ENCODE measurements at regions not wholly inside any gene's neighbourhood (a gene's known extent, or its start where the extent isn't known, plus 50 kb on each side); places are given as distances from the start of the nearest gene placed in this dataset.

DNA sequence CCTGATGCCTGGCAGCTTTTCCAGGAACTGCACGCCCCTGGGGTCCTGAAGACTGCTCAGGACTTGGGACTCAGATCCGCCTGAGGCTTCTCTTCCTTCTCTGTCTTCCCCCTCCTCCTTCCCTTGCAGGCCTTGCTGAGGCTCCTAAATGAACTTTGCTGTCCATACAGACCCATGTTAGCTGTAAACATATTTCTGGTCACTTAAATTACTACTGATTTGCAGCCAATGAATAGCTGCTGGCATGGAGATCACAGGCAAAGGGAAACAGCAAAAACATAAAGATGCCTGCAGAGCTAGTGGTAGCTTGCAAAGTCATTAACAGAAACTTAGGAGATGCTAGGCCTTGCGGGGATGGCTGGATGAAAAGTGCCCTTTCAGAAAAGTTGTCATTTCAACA is 261.9 kb downstream of the GADD45G start:
- H3K4me1 Mint-ChIP-seq, result no peaks in the 10 kb centered on the region
- DNase-seq (ENCODE audit: low spot score in 2 of 2) (no peak), ATAC-seq (no peak)
- H3K36me3 Mint-ChIP-seq, result no peaks in the 10 kb centered on the region
- H3K9me3 Mint-ChIP-seq, result no peaks in the 10 kb centered on the region
- H3K27ac Mint-ChIP-seq, result no peak overlapping the region
- H3K4me3 Mint-ChIP-seq, result no peak overlapping the region

DNA sequence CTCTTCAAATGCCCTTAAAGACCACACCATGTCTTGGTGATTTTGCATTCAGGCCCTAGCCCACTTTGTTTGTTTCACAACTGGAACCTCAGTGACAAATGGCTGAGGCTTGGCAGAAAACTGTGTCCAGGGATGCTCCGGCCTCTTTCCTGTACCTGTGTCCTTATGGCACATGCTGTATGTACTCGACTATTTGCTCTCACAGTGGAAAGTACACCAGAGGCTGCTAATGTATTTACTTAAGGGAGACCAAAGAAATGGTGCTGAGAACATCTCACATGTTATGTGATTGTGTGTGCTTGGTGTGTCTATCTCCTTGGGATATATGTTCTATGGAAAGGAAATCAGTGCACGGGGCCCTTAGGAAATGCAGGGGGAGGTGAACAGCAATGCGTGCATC is 263.3 kb downstream of the GADD45G start:
- Mint-ChIP-seq H3K36me3 (no peaks in the 10 kb centered on the region), H3K4me3 (no peak overlapping the region), H3K9me3 (no peaks in the 10 kb centered on the region), H3K4me1 (no peaks in the 10 kb centered on the region), H3K27ac (no peak overlapping the region)
- no peak for ATAC-seq
- DNase-seq (ENCODE audit: low spot score in 2 of 2), result no peak

DNA sequence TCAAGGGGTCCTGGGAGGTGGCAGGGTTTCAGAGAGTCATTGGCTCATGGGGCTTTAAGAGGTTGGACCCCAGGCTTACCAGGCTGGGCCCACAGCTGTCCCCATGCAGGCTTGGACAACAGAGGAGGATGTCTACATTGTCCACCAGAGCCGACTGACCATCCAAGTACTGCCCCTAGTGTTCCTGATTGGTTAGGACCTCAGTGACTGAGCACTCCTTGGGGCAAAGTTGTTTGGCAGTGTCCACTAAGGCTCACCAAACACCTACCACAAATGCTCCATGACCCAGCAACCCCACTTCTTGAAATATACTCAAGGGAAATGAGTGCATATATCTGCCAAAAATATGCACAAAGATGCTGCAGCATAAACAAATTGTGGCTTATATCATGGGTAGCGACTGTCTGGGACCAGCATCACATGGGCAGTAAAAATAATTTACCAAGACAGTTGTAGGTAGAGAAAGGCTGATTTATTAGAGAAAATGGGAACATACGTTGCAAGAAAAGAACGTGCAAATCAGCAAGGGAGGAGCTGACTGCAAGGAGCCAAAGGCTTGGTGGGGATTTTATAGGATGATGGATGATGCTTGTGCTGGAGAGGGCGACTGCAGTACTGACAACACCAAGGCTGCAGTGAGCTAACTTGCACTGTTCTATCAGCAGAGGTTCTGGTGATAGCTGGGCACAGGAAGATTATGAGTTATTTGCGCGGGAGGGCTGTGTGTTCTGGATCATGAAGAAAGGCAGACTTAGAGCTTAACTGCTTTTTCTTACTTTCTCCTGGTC is 265.2 kb downstream of the GADD45G start:
- no peak for ATAC-seq
- Mint-ChIP-seq H3K36me3 (no peaks in the 10 kb centered on the region), H3K4me3 (no peak overlapping the region), H3K27ac (no peak overlapping the region), H3K4me1 (no peaks in the 10 kb centered on the region), H3K9me3 (no peaks in the 10 kb centered on the region)
- DNase-seq (ENCODE audit: low spot score in 2 of 2), result no peak

DNA sequence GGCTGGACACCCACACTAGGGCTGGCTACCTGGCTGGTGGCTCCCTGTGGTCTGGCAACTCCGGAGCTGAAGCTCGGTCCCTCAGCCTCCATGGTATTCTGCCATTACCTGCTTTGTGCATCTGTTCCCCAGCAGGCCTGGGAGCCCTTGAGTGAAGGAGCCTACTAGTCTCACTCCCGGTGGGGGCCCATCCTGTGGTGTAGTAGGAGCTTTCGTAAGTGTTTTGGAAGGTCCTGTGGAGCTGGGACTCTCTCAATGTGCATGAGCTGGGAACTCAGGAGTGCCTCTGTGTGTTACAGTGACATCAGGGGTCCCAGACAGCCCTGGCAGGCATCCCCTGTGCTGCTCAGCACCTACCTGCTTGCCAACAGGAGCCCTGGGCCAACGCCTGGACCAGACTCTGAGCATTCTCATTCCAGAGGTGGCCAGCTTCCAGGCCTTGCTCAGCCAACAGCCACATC is 267.1 kb downstream of the GADD45G start:
- Mint-ChIP-seq H3K4me3 (no peak overlapping the region), H3K4me1 (no peaks in the 10 kb centered on the region), H3K36me3 (no peaks in the 10 kb centered on the region), H3K9me3 (no peaks in the 10 kb centered on the region), H3K27ac (no peak overlapping the region)
- no peak for ATAC-seq
- no peak for DNase-seq (ENCODE audit: low spot score in 2 of 2)

DNA sequence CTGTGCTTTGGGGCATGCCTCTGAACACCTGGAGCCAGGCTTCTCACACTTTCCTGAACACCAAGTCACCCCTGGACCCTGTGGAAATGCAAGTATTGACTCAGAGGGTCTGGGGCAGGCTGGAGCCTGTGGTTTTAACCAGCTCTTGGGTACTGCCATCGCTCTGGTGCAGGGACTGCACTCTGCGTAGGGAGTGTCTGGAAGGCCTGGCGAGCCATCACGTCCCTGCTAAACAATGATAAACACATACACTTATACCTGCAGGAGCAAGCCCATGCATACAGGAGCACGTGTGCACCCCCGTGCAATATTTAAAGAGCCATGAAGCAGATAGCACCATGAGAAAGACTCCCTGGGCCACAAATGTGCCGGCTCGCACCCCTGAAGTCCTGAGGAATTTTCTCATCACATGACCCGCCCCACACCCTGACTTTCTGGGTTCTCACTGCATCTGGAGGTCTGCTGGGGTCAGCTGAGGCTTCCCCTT is 267.7 kb downstream of the GADD45G start:
- H3K4me1 Mint-ChIP-seq, result no peaks in the 10 kb centered on the region
- H3K36me3 Mint-ChIP-seq, result no peaks in the 10 kb centered on the region
- H3K4me3 Mint-ChIP-seq, result no peak overlapping the region
- H3K27ac Mint-ChIP-seq, result no peak overlapping the region
- DNase-seq (ENCODE audit: low spot score in 2 of 2) (no peak), ATAC-seq (no peak)
- no peaks in the 10 kb centered on the region for H3K9me3 Mint-ChIP-seq

DNA sequence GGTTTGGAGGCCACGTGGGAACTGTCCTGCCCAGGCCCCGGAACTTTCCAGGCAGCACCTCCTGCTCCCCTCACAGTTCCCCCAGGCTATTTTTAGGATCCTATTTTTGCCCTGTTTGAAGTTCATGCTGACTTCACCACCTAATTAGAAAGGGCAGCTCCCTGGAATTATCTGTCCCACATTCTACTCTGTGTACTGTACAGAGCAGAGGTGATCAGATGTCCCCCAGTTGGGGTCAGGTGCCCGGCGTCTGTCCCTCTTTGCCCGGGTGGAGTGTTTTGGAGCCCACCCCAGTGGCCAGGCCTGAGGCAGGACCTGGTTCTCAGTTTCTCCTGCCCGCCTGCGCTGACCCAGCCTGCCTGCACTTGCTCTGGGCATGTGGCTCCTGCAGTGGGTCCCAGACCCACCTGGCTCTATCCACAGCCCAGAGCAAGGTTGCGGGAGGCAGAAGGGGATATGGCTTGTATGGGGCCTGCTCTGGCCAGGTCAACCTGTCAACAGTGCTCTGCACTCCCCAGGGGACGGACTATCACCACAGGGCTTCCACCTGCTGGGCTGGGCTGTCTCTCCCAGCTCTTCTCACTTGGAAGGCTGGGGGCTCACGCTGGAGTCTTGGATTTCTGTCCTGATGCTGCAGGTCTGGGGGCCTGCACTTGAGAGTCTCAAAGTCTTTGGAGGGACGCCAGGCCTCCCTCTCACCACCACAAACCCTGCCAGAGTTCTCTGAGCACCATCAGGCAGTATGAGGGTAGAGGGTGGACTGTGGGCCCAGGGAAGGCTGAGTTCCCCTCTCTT is 268.3 kb downstream of the GADD45G start:
- no peak for ATAC-seq
- no peak overlapping the region for H3K27ac Mint-ChIP-seq
- no peaks in the 10 kb centered on the region for H3K36me3 Mint-ChIP-seq
- no peaks in the 10 kb centered on the region for H3K4me1 Mint-ChIP-seq
- H3K9me3 Mint-ChIP-seq, result no peaks in the 10 kb centered on the region
- no peak overlapping the region for H3K4me3 Mint-ChIP-seq
- no peak for DNase-seq (ENCODE audit: low spot score in 2 of 2)

DNA sequence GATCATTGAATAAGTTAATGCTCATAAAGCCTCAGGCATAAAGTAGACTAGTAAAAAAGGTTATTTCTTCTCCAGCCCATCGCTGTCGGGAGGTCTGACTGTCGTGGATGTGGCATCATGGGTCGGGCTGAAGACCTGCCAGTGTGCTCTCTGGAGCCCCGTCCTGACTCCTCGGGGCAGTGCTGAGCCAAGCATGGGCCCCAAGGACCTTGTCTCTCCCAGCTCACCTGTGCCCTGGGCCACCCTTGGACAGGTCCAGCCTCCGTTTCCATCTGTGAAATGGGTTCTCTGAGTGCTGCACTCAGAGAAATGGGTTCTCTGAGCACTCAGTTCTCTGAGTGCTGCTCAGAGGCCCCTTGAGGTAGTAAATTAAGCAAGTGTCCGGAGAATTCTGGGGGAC is 269.0 kb downstream of the GADD45G start:
- no peak for ATAC-seq
- Mint-ChIP-seq H3K36me3 (no peaks in the 10 kb centered on the region), H3K4me3 (no peak overlapping the region), H3K9me3 (no peaks in the 10 kb centered on the region), H3K27ac (peak overlapping the region; percentile 23), H3K4me1 (no peaks in the 10 kb centered on the region)
- no peak for DNase-seq (ENCODE audit: low spot score in 2 of 2)

DNA sequence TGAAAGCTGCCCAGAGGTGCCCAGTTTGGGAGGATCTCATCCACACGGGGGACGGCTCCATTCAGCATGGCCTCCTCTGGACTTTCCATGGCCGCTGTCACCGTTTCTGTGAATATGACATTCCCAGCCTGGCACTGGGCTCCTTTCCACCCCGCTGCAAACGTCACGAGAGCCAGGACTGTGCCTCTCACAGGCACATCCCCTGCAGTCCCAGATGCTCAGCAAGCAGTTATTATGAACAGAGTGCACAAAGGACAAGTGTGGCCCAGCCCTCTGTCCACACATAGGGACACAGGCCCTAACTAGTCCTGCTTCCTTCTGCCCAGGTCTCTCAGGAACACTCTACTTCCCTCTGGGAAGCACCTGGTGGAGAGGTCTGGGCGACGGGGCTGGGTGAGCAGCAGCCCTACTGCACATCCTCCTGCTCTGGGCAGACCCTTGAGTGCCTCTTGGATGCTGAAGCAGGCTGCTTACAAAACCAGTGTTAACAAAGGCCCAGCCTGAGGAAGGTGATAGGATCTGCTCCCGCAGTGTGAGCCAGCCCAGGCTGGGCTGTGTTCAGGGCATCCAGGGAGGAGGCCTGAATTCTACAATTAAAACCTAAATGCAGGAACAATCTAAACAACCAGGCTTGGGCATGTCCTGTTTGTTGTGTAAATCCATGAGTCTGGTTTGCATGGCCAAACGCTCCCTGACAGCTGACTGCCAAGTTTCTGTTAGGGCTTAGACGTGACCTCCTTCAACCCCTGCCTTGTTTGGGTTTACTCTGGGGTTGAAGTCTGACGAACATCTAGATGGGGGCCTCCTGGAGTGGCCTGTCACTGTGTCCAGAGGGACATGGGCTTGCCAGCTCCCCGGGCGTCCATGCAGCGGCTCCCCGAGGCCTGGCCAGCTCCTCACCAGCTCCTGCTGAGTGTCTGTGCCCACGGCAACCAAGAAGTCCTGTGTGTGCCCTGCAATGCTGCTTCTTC is 269.8 kb downstream of the GADD45G start:
- Mint-ChIP-seq H3K9me3 (no peaks in the 10 kb centered on the region), H3K4me1 (no peaks in the 10 kb centered on the region), H3K36me3 (no peaks in the 10 kb centered on the region), H3K27ac (peak overlapping the region; percentile 23), H3K4me3 (no peak overlapping the region)
- no peak for ATAC-seq
- DNase-seq (ENCODE audit: low spot score in 2 of 2), result no peak

DNA sequence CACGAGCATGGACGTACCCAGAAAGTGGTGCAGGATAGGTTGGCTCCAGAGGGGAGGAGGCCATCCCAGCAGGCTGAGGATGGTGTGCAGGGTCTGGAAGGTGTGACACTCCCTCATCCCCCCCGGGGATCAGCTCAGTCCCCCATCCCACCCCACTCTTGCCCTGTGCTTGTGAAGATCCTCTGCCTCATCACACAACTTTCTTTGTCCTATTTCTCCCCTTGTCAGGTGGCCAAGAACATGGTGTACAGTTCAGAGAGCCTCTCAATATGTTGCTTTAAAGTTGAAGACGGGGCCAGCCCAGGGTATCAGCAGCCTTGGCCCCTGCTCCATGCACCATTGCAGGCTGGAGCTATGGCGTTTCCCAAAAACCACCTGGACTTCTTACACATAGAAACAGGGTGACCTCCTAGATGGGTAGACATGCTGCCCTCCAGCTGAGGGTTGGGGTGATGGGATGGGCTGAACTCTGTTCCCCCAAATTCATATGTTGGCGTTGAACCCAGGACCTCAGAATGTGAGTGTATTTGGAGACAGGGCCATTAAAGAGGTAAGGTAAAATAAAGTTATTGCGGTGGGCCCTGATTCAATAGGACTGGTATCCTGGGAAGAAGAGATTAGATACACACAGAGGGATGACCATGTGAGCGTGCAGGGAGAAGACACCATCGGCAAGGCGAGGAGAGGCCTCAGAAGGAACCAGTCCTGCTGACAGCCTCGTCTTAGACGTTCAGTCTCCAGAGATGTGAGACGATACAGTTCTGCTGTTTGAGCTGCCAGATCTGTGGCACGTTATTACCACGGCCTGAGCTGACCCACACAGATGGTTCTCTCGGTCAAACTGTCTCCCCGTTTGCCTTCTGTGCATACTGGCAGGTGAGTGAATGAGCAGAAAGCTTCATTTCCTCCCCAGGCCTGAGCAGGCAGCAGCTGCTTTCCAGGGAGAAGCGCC is 272.5 kb downstream of the GADD45G start:
- ATAC-seq, result no peak

DNA sequence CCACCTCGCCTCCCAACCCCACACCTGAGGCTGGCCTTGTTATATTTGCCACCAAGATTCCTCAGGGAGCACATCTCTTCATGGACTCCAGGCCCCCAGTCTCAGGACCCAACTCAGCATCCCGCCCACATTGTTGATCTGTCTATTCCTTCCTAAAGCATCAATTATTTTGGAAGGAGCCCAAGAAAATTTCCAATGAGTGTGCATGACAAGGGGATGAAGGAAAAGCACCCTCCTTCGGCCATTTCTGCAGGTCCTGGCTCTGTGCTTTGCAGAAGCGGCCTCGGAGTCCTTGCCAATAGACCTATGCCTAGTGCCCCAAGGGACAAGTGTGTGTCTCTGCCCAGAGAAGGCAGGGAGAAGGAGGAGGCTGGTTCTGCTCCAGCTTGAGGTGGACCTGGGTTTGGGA is 273.2 kb downstream of the GADD45G start:
- H3K9me3 Mint-ChIP-seq, result no peaks in the 10 kb centered on the region

More for the DNA sequence above, 272.5 kb downstream of the GADD45G start:
- H3K4me1 Mint-ChIP-seq, result no peaks in the 10 kb centered on the region
- no peaks in the 10 kb centered on the region for H3K36me3 Mint-ChIP-seq
- H3K27ac Mint-ChIP-seq, result no peak overlapping the region
- no peaks in the 10 kb centered on the region for H3K9me3 Mint-ChIP-seq
- DNase-seq (ENCODE audit: low spot score in 2 of 2), result no peak
- no peak overlapping the region for H3K4me3 Mint-ChIP-seq

DNA sequence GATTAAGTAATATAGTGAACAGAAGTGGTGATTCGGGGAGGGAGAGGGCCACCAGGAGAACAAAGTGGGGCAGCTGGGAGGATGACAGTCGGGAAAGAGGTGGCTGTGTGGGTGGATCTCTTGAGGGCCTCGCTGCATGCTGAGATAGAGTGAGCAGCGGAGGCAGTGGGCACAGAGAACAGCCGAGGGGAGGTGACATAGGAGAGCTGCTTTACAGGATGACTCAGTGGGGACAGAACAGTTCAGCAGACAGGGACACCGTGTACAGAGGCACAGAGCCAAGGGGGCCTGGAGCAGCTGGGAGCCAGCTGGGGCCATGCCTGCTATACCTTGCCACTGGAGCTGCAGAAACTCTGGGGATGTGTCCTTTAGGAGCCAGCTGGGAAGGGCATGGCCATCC is 273.9 kb downstream of the GADD45G start:
- Mint-ChIP-seq H3K9me3 (no peaks in the 10 kb centered on the region), H3K4me3 (no peak overlapping the region), H3K27ac (no peak overlapping the region), H3K4me1 (no peaks in the 10 kb centered on the region), H3K36me3 (no peaks in the 10 kb centered on the region)
- DNase-seq (ENCODE audit: low spot score in 2 of 2), result no peak
- peak; percentile 29 for ATAC-seq

More for the DNA sequence above, 273.2 kb downstream of the GADD45G start:
- Mint-ChIP-seq H3K36me3 (no peaks in the 10 kb centered on the region), H3K4me1 (no peaks in the 10 kb centered on the region), H3K4me3 (no peak overlapping the region), H3K27ac (no peak overlapping the region)
- no peak for DNase-seq (ENCODE audit: low spot score in 2 of 2)
- no peak for ATAC-seq

DNA sequence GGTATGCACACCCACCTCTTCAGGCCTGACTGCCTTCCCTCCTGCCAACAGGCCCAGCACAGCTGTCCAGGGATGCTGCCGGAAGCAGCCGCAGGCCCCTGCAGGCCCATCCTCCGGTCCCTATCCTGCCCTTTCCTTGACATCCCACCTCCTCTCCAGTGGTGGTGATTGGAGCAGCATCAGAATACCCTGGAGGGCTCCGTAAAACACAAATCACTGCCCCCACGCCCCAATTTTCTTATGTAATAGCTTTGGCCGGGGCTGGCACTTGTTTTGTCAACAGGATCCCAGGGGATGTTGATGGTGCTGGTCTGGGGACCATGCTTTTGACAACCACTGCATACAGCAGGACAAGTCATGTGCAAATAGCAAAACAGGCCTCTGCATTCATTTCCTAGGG is 274.5 kb downstream of the GADD45G start:
- DNase-seq (ENCODE audit: low spot score in 2 of 2) (no peak), ATAC-seq (no peak)
- Mint-ChIP-seq H3K4me1 (no peaks in the 10 kb centered on the region), H3K9me3 (no peaks in the 10 kb centered on the region), H3K36me3 (no peaks in the 10 kb centered on the region), H3K4me3 (no peak overlapping the region), H3K27ac (no peak overlapping the region)

DNA sequence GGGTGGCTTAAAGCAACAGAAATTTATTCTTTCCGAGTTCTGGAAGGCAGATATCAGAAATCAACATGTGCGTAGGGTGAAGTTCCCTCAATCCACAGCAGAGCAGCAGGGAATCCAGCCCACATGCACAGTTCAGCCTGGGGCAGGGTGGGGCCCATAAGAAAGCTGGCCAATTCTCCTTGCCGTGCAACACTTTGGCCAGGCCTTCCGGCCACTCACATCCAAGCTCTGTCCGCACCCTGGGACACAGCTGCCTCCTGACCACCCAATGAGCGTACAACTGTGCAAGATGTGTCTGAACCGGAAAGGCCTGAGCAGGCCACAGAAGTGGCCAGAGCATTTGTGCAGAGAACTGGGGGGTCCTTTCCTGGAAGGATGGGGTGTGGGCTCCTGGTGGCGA is 274.9 kb downstream of the GADD45G start:
- Mint-ChIP-seq H3K9me3 (no peaks in the 10 kb centered on the region), H3K36me3 (no peaks in the 10 kb centered on the region), H3K27ac (no peak overlapping the region), H3K4me1 (no peaks in the 10 kb centered on the region), H3K4me3 (no peak overlapping the region)
- ATAC-seq (no peak), DNase-seq (ENCODE audit: low spot score in 2 of 2) (no peak)

DNA sequence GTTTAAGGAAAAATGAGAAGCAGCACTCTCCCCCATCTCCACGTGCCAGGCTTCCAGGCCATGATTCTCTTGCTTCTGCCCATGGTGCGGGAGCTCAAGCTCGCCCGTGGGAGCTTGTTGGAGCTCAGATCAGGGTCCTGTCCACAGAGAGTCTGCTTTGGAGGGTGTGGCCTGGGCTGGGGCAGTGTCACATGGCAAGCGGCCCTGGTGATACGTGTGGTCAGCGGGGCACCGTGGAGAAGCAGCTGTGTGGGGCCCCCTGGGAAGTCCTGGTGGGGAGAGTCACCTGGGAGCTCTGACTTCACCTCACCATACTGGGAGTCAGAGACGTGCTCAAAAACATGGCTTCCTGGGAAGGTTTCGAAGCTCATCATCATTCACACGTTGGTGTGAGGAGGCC is 275.3 kb downstream of the GADD45G start:
- Mint-ChIP-seq H3K27ac (no peak overlapping the region), H3K4me3 (no peak overlapping the region), H3K9me3 (no peaks in the 10 kb centered on the region), H3K4me1 (no peaks in the 10 kb centered on the region), H3K36me3 (no peaks in the 10 kb centered on the region)
- DNase-seq (ENCODE audit: low spot score in 2 of 2) (peak in 1 of 2 donors; percentile 45), ATAC-seq (no peak)

Data from stimulated activated effector memory CD8-positive, alpha-beta T cell treated with anti-CD3 and anti-CD28 coated beads, Interleukin-12 subunit alpha, Interleukin-12 subunit beta, amount 100 ng/mL, for 72 hours (primary cell).